Endodermal cell (in vitro differentiated cells): ENCODE measurements at regions not wholly inside any gene's neighbourhood (a gene's known extent, or its start where the extent isn't known, plus 50 kb on each side); places are given as distances from the start of the nearest gene placed in this dataset.

ENCODE experiments used
- DNase-seq: peaks from one replicate; pipeline ENCODE4 v3.0.0-alpha.2; 2017
- H3K27ac ChIP-seq: 2 replicates; pipeline ENCODE4 v1.5.1; 2013; ENCODE audit warnings: mild to moderate bottlenecking, low read depth, low read length, moderate library complexity
- H3K27me3 ChIP-seq: 2 replicates; pipeline ENCODE4 v1.6.1; 2013; ENCODE audit warnings: mild to moderate bottlenecking, low read length, moderate library complexity; ENCODE audit not compliant: insufficient read depth, control insufficient read depth, poor library complexity, severe bottlenecking
- H3K36me3 ChIP-seq: 2 replicates; pipeline ENCODE4 v1.7.0; 2013; ENCODE audit warnings: mild to moderate bottlenecking, low read length, moderate library complexity; ENCODE audit not compliant: control insufficient read depth, insufficient read depth
- H3K4me1 ChIP-seq: one replicate; pipeline ENCODE4 v1.7.0; 2013; ENCODE audit warnings: low read length; ENCODE audit not compliant: control insufficient read depth, insufficient read depth
- H3K4me3 ChIP-seq: 2 replicates; pipeline ENCODE4 v1.5.1; 2013; ENCODE audit warnings: mild to moderate bottlenecking, low read length, moderate library complexity
- H3K9ac ChIP-seq: 2 replicates; pipeline ENCODE4 v1.6.1; 2013; ENCODE audit warnings: mild to moderate bottlenecking, low read length, moderate library complexity; ENCODE audit not compliant: poor library complexity, severe bottlenecking; ENCODE audit errors: extremely low read depth
- H3K9me3 ChIP-seq: 2 replicates; pipeline ENCODE4 v1.6.1; 2013; ENCODE audit warnings: mild to moderate bottlenecking, low read length, moderate library complexity; ENCODE audit not compliant: control insufficient read depth
- H3K27ac Mint-ChIP-seq: 2 replicates; pipeline ENCODE4 v1.8.0; 2020; ENCODE audit warnings: mixed read lengths
- H3K27me3 Mint-ChIP-seq: 2 replicates; pipeline ENCODE4 v1.8.0; 2021; ENCODE audit warnings: mild to moderate bottlenecking, mixed read lengths; ENCODE audit not compliant: insufficient read depth
- H3K36me3 Mint-ChIP-seq: 2 replicates; pipeline ENCODE4 v1.8.0; 2020; ENCODE audit warnings: low read depth, mixed read lengths
- H3K4me1 Mint-ChIP-seq: 2 replicates; pipeline ENCODE4 v1.8.0; 2020; ENCODE audit warnings: mixed read lengths
- H3K4me3 Mint-ChIP-seq: 2 replicates; pipeline ENCODE4 v1.8.0; 2020; ENCODE audit warnings: mild to moderate bottlenecking, moderate library complexity, mixed read lengths
- H3K9me3 Mint-ChIP-seq: 2 replicates; pipeline ENCODE4 v1.8.0; 2020; ENCODE audit warnings: mild to moderate bottlenecking, mixed read lengths
- CTCF ChIP-seq: fragments of 200-600 bp; sonication (generic); conservative IDR thresholded peaks from 2 replicates; pipeline ENCODE4 v1.5.0; 2021; ENCODE audit warnings: antibody characterized with exemption, mild to moderate bottlenecking
- WGBS, 2 experiments: methylation state at CpG; one replicate each; pipeline versions ENCODE4 v1.1.5 to v1.1.7; 2013; ENCODE audit warnings: missing lambda C conversion rate in 2 of 2, mixed read lengths in 1 of 2; ENCODE audit not compliant: insufficient coverage in 1 of 2, insufficient read length in 1 of 2; 5-methylcytosine and 5-hydroxymethylcytosine counted together

- H3K4me1 ChIP-seq: no peaks in the 10 kb centered on the region
- Mint-ChIP-seq H3K4me1 (no peaks in the 10 kb centered on the region), H3K36me3 (peaks cover 4% of the 10 kb centered on the region), H3K9me3 (peaks cover 33% of the 10 kb centered on the region), H3K4me3 (no peak overlapping the region), H3K27ac (no peak overlapping the region), H3K27me3 (no peaks in the 10 kb centered on the region)
- no peak overlapping the region for H3K9ac ChIP-seq
- H3K4me3 ChIP-seq: no peak overlapping the region
- no peak overlapping the region for H3K27ac ChIP-seq
- H3K27me3 ChIP-seq: no peaks in the 10 kb centered on the region
- no peak for DNase-seq
- peaks cover 16% of the 10 kb centered on the region for H3K9me3 ChIP-seq
- no peaks in the 10 kb centered on the region for H3K36me3 ChIP-seq
- no peak for TF ChIP-seq CTCF
These were observed 97.0 kb upstream of the BCAT1 start for GRCh38 chr12:25045869-25046268.

- Histone ChIP-seq H3K9me3 (peaks cover 6% of the 10 kb centered on the region), H3K36me3 (no peaks in the 10 kb centered on the region), H3K27ac (no peak overlapping the region), H3K4me3 (no peak overlapping the region), H3K4me1 (no peaks in the 10 kb centered on the region), H3K27me3 (no peaks in the 10 kb centered on the region), H3K9ac (no peak overlapping the region)
- no peak for DNase-seq
- Mint-ChIP-seq H3K4me1 (no peaks in the 10 kb centered on the region), H3K36me3 (no peaks in the 10 kb centered on the region), H3K4me3 (no peak overlapping the region), H3K27ac (no peak overlapping the region), H3K27me3 (no peaks in the 10 kb centered on the region), H3K9me3 (peaks cover 8% of the 10 kb centered on the region)
- WGBS, 2 experiments: 77 to 84% methylated on average over 4 to 9 of the region's 9 CpGs
- TF ChIP-seq CTCF: no peak
These were observed 92.3 kb upstream of the BCAT1 start for GRCh38 chr12:25041006-25041741.

DNA sequence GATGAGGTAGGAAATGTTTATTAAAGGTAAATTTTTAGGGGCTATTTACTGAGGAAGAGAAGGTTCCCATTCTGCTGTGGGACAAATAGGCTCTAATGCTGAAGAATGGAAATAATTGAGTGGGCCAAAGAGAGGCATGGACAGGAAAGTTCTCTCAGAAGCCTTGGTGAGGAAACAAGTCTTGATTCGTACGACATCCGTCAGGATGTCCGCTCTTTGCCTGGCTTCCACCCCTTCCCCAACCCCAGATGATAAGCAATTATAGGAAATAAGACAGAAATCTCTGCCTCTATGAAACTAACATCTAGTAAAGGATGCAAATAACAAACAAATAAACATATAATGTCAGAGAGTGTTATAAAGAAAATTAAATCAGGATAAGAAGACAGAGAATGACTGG is 91.7 kb upstream of the BCAT1 start:
- 93% methylated on average over 4 of the region's 4 CpGs; no CpG with 5 or more reads in 1 of the 2 experiments for WGBS, 2 experiments
- Mint-ChIP-seq H3K4me1 (no peaks in the 10 kb centered on the region), H3K9me3 (peaks cover 4% of the 10 kb centered on the region), H3K27ac (no peak overlapping the region), H3K4me3 (no peak overlapping the region), H3K36me3 (no peaks in the 10 kb centered on the region), H3K27me3 (no peaks in the 10 kb centered on the region)
- no peak for TF ChIP-seq CTCF
- Histone ChIP-seq H3K4me1 (no peaks in the 10 kb centered on the region), H3K9ac (no peak overlapping the region), H3K9me3 (no peaks in the 10 kb centered on the region), H3K27ac (no peak overlapping the region), H3K4me3 (no peak overlapping the region), H3K27me3 (no peaks in the 10 kb centered on the region), H3K36me3 (no peaks in the 10 kb centered on the region)
- DNase-seq: no peak
